22Rv1 (cell line): ENCODE measurements at regions not wholly inside any gene's neighbourhood (a gene's known extent, or its start where the extent isn't known, plus 50 kb on each side); places are given as distances from the start of the nearest gene placed in this dataset.

Experiments
- ZFX ChIP-seq: fragments of 450-650 bp; IDR thresholded peaks from 2 replicates; pipeline ENCODE4 v1.6.1; 2017; ENCODE audit warnings: antibody characterized with exemption, borderline replicate concordance
- TF ChIP-seq, protein P1 (sequence below): fragments of 450-650 bp; IDR thresholded peaks from 2 replicates; pipeline ENCODE4 v1.5.1; 2017; ENCODE audit warnings: mild to moderate bottlenecking

DNA sequence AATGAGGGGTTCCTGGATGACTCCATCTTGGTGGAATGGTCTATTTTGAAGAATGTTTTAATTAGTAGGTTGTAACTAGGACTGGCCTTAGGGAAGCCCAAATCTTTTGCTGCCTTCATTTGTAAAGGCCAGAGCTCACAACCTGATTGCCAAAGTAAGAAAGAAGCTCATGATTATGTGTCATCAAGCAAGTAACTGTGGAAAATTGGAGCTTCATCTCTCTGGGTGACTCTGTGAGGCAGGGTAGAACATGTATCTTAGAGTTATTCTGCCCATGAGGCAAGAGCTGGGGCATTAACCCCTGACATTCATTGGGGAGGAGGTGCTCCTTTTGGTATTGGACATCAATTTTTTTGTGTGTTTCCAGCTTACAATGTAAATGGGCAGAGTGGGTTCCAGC is 273.9 kb upstream of the JAG1 start:
- TF ChIP-seq, protein P1, sequence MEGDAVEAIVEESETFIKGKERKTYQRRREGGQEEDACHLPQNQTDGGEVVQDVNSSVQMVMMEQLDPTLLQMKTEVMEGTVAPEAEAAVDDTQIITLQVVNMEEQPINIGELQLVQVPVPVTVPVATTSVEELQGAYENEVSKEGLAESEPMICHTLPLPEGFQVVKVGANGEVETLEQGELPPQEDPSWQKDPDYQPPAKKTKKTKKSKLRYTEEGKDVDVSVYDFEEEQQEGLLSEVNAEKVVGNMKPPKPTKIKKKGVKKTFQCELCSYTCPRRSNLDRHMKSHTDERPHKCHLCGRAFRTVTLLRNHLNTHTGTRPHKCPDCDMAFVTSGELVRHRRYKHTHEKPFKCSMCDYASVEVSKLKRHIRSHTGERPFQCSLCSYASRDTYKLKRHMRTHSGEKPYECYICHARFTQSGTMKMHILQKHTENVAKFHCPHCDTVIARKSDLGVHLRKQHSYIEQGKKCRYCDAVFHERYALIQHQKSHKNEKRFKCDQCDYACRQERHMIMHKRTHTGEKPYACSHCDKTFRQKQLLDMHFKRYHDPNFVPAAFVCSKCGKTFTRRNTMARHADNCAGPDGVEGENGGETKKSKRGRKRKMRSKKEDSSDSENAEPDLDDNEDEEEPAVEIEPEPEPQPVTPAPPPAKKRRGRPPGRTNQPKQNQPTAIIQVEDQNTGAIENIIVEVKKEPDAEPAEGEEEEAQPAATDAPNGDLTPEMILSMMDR, result no peak
- TF ChIP-seq ZFX, result no peak
